Activated naive CD4-positive, alpha-beta T cell treated with anti-CD3 and anti-CD28 coated beads, Interleukin-2, amount 10 ng/mL, durations not matched to agents 7 days and 5 days (primary cell): ENCODE measurements at regions not wholly inside any gene's neighbourhood (a gene's known extent, or its start where the extent isn't known, plus 50 kb on each side); places are given as distances from the start of the nearest gene placed in this dataset.

Experiments used
- CTCF ChIA-PET: fragments of 350-600 bp; sonication (Branson Sonifier 250); formaldehyde crosslinking; loops from one replicate; lab custom pipeline; 2021; ENCODE audit warnings: antibody characterized with exemption; lab: Charles Lee
- DNase-seq: peaks from one replicate; pipeline ENCODE4 v3.0.0-alpha.2; 2020
- H3K27ac Mint-ChIP-seq: one replicate; pipeline ENCODE4 v1.8.0; 2021; ENCODE audit warnings: mild to moderate bottlenecking, moderate library complexity, mixed read lengths
- H3K27me3 Mint-ChIP-seq: one replicate; pipeline ENCODE4 v1.8.0; 2021; ENCODE audit warnings: mild to moderate bottlenecking, mixed read lengths
- H3K36me3 Mint-ChIP-seq: one replicate; pipeline ENCODE4 v1.8.0; 2021; ENCODE audit warnings: mixed read lengths
- H3K4me1 Mint-ChIP-seq: one replicate; pipeline ENCODE4 v1.8.0; 2021; ENCODE audit warnings: mixed read lengths
- H3K4me3 Mint-ChIP-seq: one replicate; pipeline ENCODE4 v1.8.0; 2021; ENCODE audit warnings: mild to moderate bottlenecking, moderate library complexity, mixed read lengths
- H3K9me3 Mint-ChIP-seq: one replicate; pipeline ENCODE4 v1.8.0; 2021; ENCODE audit warnings: mixed read lengths

DNA sequence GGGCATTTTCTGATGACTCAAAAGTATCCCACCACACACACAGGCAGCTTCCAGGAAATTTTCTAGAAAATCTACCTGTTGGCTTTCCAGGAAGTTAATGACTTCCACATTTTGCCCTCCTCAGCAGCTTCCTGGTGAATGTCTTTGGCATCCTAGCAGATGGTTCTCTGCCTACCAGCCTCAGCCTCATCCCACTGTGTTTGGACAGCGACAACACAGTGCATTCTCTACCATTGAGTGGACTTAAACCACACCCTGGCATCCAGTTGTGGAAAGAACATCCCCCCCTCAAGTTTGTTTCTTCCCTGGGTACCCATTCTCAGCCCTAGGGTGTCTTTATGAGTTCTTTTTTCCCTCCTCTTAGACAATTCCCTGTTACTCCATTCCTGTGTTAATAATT is 50.8 kb upstream of the GADL1 start:
- no peak overlapping the region for H3K27ac Mint-ChIP-seq
- CTCF ChIA-PET = no interaction called here
- no peak overlapping the region for H3K4me3 Mint-ChIP-seq
- no peaks in the 10 kb centered on the region for H3K36me3 Mint-ChIP-seq
- no peaks in the 10 kb centered on the region for H3K27me3 Mint-ChIP-seq
- peaks cover 5% of the 10 kb centered on the region for H3K9me3 Mint-ChIP-seq
- peaks cover 2% of the 10 kb centered on the region for H3K4me1 Mint-ChIP-seq
- DNase-seq = no peak

DNA sequence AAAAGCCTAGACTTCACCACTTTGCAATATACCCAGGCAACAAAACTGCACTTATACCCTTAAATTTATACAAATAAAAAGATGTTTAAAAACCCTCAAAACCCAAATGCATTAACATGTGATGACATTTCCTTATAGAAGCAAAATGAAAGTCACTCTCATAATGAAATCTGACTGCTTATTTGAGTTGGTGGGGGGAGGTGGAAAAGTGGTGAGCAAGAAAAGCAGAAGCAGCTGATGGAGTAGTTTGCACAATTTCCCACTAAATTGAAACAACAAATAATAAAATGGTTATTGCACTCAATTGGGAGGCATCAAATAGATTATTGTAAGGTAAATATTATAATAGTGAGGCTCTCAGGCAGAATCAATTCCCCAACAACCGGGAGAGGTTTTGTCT is 54.0 kb upstream of the GADL1 start:
- Mint-ChIP-seq H3K36me3 (no peaks in the 10 kb centered on the region), H3K27ac (no peak overlapping the region), H3K27me3 (no peaks in the 10 kb centered on the region), H3K9me3 (peaks cover 2% of the 10 kb centered on the region), H3K4me1 (peaks cover 2% of the 10 kb centered on the region), H3K4me3 (no peak overlapping the region)
- CTCF ChIA-PET = no interaction called here
- DNase-seq = no peak

DNA sequence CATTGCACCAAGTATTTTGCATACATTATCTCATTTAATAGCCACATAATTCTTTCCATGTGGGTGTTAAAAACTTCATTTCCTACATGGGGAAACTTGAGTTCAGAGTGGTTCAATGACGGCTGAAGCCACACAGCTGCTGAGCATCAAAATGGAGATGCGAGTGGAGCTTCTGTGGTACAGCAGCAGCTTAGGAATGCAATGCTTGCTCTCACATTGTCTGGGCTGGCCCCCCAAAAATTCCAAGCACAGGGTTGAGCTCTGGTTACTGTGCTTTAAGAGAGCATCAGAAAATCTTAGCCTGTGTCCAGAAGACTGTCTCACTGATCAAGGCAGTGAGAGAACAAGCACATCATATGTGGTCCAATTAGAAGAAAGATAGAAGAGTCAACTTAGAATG is 57.4 kb upstream of the GADL1 start:
- no peak overlapping the region for H3K4me3 Mint-ChIP-seq
- H3K9me3 Mint-ChIP-seq = no peaks in the 10 kb centered on the region
- CTCF ChIA-PET = no interaction called here
- H3K27me3 Mint-ChIP-seq = no peaks in the 10 kb centered on the region
- DNase-seq = no peak
- peaks cover 2% of the 10 kb centered on the region for H3K4me1 Mint-ChIP-seq
- no peak overlapping the region for H3K27ac Mint-ChIP-seq
- no peaks in the 10 kb centered on the region for H3K36me3 Mint-ChIP-seq

DNA sequence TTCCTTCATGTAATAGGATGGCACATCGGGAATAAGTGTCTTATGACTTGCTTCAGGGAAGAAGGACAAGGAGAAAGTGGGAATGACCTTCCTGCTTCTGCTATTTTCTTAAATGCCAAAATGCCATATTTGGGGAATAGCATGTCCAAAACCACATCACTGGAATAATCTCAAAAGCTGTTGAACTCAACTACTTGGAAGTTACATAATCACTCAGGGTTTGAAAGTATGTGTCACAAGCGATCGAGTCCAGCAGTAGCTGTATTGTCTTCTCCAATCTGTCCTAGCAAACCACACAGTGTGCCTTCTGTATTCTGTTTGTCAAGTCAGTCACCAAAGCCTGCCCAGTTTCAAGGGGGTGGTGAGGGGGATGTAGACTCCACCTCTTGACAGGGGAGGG is 58.3 kb upstream of the GADL1 start:
- CTCF ChIA-PET = no interaction called here
- no peak for DNase-seq
- Mint-ChIP-seq H3K27me3 (peaks cover 5% of the 10 kb centered on the region), H3K27ac (no peak overlapping the region), H3K9me3 (no peaks in the 10 kb centered on the region), H3K36me3 (no peaks in the 10 kb centered on the region), H3K4me3 (no peak overlapping the region), H3K4me1 (peaks cover 2% of the 10 kb centered on the region)

DNA sequence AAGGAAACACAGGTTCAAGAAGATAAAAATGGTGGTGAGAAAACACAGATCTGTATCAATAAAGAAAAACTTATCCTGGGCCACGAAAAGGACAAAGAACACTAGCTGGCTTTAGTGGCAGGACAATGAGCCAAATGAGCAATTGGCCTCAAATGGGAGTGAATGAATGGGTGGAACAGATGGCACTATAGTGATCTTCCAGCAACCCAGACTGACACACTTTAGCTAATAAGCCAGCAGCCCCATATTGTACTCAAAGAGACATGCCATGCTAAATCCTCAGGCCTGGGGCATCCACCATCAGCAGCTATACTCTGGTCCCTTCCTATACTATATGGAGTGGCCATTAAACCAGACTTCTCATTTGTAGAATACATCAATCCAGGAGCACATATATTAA is 60.0 kb upstream of the GADL1 start:
- DNase-seq = no peak
- Mint-ChIP-seq H3K36me3 (no peaks in the 10 kb centered on the region), H3K27ac (no peak overlapping the region), H3K27me3 (peaks cover 5% of the 10 kb centered on the region), H3K9me3 (peaks cover 8% of the 10 kb centered on the region), H3K4me3 (no peak overlapping the region), H3K4me1 (no peaks in the 10 kb centered on the region)
- CTCF ChIA-PET = no interaction called here

DNA sequence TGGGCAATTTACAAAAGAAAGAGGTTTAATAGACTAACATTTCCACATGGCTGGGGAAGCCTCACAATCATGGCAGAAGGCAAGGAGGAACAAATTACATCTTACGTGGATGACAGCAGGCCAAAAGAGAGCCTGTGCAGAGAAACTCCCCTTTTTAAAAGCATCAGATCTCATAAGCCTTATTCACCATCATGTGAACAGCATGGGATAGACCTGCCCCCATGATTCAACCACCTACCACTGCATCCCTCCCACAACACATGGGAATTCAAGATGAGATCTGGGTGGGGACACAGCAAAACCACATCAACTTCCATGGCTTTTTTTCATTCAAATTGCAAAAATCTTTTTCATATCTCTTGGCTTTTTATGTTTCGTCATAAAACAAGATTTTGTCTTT is 67.6 kb upstream of the GADL1 start:
- Mint-ChIP-seq H3K9me3 (peaks cover 16% of the 10 kb centered on the region), H3K27ac (no peak overlapping the region), H3K4me1 (peaks cover 24% of the 10 kb centered on the region), H3K27me3 (peaks cover 4% of the 10 kb centered on the region), H3K36me3 (no peaks in the 10 kb centered on the region), H3K4me3 (no peak overlapping the region)
- DNase-seq = no peak
- CTCF ChIA-PET = no interaction called here

DNA sequence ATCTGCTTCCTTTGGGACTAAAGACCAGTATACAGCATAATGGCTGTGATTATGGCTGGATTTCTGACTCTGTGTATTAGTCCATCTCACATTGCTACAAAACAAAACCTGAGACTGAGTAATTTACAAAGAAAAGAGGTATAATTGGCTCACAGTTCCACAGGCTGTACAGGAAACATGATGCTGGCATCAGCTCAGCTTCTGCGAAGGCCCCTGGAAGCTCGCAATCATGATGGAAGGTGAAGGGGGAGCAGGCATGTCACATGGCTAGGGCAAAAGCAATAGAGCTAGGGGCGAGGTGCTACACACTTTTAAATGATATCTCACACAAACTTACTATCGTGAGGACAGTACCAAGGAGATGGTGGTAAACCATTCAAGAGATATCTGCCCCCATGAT is 68.0 kb upstream of the GADL1 start:
- Mint-ChIP-seq H3K27me3 (no peaks in the 10 kb centered on the region), H3K4me3 (no peak overlapping the region), H3K27ac (no peak overlapping the region), H3K36me3 (no peaks in the 10 kb centered on the region), H3K9me3 (peaks cover 16% of the 10 kb centered on the region), H3K4me1 (peaks cover 24% of the 10 kb centered on the region)
- CTCF ChIA-PET = interaction anchor here (0.5 kb wide), 1 partner anchor 17 kb away, joined by 4 read pairs; no protein-coding TSS in a partner anchor
- no peak for DNase-seq

DNA sequence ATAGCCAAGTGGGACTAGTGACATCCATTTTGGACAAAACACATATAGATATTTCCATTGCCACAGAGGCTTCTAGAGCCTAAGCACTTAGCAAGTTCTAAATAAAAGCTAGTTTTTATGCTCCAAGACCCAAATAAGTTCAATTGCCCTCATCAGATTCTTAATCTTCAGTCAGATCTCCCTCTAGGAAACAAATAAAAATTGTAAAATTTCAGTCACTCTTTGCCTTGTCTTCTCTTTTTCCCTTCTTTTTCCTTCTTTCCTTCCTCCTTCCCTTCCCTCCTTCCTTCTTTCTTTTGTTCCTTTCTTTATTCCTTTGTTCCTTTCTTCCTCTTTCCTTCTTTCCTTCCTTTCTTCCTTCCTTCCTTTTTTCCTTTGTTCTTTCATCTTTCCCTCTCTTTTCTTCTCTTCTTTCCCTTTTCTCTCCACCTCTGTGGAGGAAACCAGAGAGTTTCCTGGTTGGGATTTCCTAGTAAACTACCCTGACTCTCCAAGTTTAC is 68.8 kb upstream of the GADL1 start:
- Mint-ChIP-seq H3K9me3 (peaks cover 15% of the 10 kb centered on the region), H3K36me3 (no peaks in the 10 kb centered on the region), H3K4me3 (no peak overlapping the region), H3K27me3 (peaks cover 4% of the 10 kb centered on the region), H3K27ac (no peak overlapping the region), H3K4me1 (peaks cover 24% of the 10 kb centered on the region)
- CTCF ChIA-PET = interaction anchor here (0.5 kb wide), 1 partner anchor 17 kb away, joined by 4 read pairs; no protein-coding TSS in a partner anchor
- no peak for DNase-seq

DNA sequence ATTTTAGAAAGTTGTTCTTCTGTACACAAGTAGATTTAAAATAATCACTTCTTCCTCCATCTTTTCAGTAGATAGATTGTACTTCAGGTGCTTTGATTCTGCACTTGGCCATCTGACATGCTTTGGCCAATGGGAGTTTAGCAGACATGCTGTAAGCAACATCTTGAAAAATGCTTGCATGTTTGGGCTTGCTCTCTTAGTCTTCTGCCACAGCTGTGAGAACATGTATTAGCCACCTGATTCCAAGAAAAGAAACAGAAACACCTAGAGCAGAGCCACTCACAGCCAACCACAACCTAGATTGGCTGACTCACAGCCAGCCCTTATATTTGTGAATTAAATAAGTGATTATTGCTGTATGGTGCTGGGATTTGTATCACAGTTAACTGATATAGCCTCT is 70.2 kb upstream of the GADL1 start:
- peak overlapping the region; percentile 65 for H3K27ac Mint-ChIP-seq
- peaks cover 6% of the 10 kb centered on the region for H3K9me3 Mint-ChIP-seq
- DNase-seq = peak; percentile 52
- H3K36me3 Mint-ChIP-seq = no peaks in the 10 kb centered on the region
- peaks cover 4% of the 10 kb centered on the region for H3K27me3 Mint-ChIP-seq
- H3K4me1 Mint-ChIP-seq = peaks cover 24% of the 10 kb centered on the region
- CTCF ChIA-PET = no interaction called here
- no peak overlapping the region for H3K4me3 Mint-ChIP-seq

DNA sequence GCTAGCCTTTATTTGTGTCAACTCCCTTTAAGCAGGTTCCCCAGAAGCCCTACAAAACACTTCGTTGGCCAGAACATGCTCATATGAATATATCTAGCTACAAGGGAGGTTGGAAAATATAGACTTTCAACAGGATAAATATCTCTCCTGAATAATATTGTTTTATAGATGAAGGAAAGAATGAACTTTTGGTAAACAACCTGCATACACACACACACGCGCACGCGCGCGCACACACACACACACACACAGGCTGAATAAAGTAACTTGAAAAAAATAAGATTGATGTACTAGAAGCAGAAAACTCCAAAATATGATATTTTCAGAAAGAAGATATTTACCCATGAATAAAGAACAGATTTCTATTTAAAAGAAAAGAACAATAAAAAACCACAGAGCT is 72.4 kb upstream of the GADL1 start:
- H3K36me3 Mint-ChIP-seq = no peaks in the 10 kb centered on the region
- H3K27me3 Mint-ChIP-seq = peaks cover 4% of the 10 kb centered on the region
- no peak overlapping the region for H3K27ac Mint-ChIP-seq
- H3K9me3 Mint-ChIP-seq = peaks cover under 1% of the 10 kb centered on the region
- no peak for DNase-seq
- peaks cover 28% of the 10 kb centered on the region for H3K4me1 Mint-ChIP-seq
- H3K4me3 Mint-ChIP-seq = no peak overlapping the region
- CTCF ChIA-PET = no interaction called here

DNA sequence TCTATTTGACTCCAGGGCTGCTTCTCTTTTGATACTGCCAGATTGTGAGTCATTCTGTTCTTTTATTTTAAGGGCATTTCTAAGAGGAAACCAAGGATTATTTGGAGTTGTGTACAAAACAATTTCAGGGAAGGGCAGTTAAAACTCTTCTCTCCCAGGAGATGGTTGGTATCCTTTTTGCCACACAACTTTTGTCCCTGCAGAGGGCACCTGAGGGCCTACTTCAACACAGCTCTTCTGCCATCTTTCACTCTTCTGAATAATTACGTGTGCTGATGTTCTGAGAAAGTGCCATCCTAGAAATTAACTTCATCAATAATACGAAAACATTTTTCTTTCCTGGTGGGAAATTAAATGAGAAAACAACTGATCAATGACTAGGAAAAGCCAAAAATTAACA is 75.7 kb upstream of the GADL1 start:
- no peaks in the 10 kb centered on the region for H3K36me3 Mint-ChIP-seq
- H3K4me3 Mint-ChIP-seq = no peak overlapping the region
- peak; percentile 24 for DNase-seq
- CTCF ChIA-PET = no interaction called here
- peaks cover 11% of the 10 kb centered on the region for H3K4me1 Mint-ChIP-seq
- no peaks in the 10 kb centered on the region for H3K9me3 Mint-ChIP-seq
- H3K27me3 Mint-ChIP-seq = peaks cover 4% of the 10 kb centered on the region
- no peak overlapping the region for H3K27ac Mint-ChIP-seq

DNA sequence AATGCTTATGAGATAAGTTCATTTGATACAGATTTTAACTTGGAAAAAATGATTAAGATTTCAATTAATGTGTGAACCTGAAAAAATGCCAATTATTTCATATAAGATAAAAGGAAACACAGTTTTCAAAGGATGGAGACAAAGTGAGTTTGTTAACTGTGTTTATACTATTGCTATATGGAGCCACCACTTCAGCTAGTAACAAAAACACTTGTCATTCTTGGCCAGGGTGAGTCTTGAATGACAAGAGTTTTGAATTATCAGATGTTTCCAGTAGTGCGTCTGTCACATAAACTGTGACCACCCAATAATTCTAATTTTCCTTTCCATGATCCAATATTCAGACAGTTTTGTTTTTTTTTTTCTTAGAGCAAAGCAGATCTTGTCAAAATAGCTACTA is 78.0 kb upstream of the GADL1 start:
- no peak for DNase-seq
- Mint-ChIP-seq H3K9me3 (no peaks in the 10 kb centered on the region), H3K4me1 (peaks cover 4% of the 10 kb centered on the region), H3K4me3 (no peak overlapping the region), H3K36me3 (no peaks in the 10 kb centered on the region), H3K27ac (no peak overlapping the region), H3K27me3 (peaks cover 4% of the 10 kb centered on the region)
- CTCF ChIA-PET = no interaction called here

DNA sequence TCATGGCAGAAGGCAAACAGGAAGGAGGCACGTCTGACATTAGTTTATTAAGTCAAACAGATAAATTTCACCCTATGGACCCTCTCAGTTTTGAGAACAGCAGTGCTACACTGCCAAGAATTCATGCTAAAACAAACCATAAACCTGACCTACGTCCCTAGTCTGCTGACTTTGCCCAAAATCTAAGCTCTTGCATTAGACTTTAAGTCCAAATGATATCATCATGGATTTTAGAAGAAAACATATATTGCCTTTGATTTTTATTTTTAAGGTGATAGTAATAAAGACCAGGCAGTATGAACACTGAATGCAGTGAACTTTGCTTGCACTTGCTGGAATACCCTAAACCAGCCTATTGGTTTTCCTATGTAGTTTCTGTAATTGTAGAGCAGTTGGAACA is 79.6 kb upstream of the GADL1 start:
- no peaks in the 10 kb centered on the region for H3K36me3 Mint-ChIP-seq
- H3K27me3 Mint-ChIP-seq = no peaks in the 10 kb centered on the region
- no peaks in the 10 kb centered on the region for H3K9me3 Mint-ChIP-seq
- CTCF ChIA-PET = interaction anchor here (1.0 kb wide), 1 partner anchor 588 kb away, joined by 3 read pairs; no protein-coding TSS in a partner anchor
- no peak for DNase-seq
- H3K4me3 Mint-ChIP-seq = no peak overlapping the region
- peaks cover 4% of the 10 kb centered on the region for H3K4me1 Mint-ChIP-seq
- no peak overlapping the region for H3K27ac Mint-ChIP-seq

DNA sequence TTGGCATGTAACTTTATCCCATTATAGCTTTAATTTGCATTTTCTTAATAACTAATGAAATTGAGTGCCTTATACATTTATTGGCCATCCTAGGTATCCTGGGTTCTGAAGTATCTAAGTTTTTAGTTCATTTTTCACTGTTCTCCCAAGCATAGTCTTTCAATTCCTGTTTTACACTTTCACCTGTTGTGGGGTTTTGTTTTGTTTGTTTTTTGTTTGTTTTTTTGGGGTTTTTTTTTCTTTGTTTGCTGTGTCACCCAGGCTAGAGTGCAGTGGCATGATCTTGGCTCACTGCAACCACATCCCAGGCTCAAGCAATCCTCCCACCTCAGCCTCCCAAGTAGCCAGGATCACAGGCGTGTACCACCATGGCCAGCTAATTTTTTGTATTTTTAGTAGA is 83.1 kb upstream of the GADL1 start:
- H3K4me3 Mint-ChIP-seq = no peak overlapping the region
- no peaks in the 10 kb centered on the region for H3K9me3 Mint-ChIP-seq
- no peaks in the 10 kb centered on the region for H3K36me3 Mint-ChIP-seq
- no peak overlapping the region for H3K27ac Mint-ChIP-seq
- CTCF ChIA-PET = no interaction called here
- peaks cover 3% of the 10 kb centered on the region for H3K27me3 Mint-ChIP-seq
- H3K4me1 Mint-ChIP-seq = no peaks in the 10 kb centered on the region
- no peak for DNase-seq

DNA sequence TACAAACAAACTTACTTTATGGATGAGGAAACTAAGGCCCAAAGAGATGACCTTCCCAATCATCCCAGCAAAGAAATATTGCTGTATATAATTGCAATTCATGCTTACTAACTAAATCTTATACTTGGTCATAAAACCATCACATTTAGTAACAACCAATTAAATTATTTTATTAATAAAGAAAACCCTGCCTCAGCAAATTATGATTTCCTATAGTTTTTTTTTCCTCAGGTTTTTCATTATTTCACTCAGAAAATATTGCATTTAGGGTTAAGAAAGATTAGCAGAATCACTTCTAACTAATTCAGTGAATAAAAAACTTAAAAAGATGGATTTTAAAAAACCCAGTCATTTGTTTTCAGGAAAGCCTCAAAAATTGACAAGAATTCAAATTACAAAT is 86.5 kb upstream of the GADL1 start:
- H3K36me3 Mint-ChIP-seq = no peaks in the 10 kb centered on the region
- DNase-seq = no peak

More for the DNA sequence above, 86.5 kb upstream of the GADL1 start:
- Mint-ChIP-seq H3K27ac (no peak overlapping the region), H3K9me3 (no peaks in the 10 kb centered on the region), H3K4me3 (no peak overlapping the region), H3K27me3 (peaks cover 8% of the 10 kb centered on the region), H3K4me1 (peaks cover 2% of the 10 kb centered on the region)
- CTCF ChIA-PET = no interaction called here
